ENCODE measurements at regions not wholly inside any gene's neighbourhood (a gene's known extent, or its start where the extent isn't known, plus 50 kb on each side); places are given as distances from the start of the nearest gene placed in this dataset.

- no peak for DNase-seq (ENCODE audit: low read depth, low spot score)
- in situ Hi-C loops (cut with MboI) (no loop called here), intact Hi-C loops (cut with micrococcal nuclease; ENCODE audit: unreplicated experiment) (no loop called here)
- FAIRE-seq, result no peak
- H3K36me3 ChIP-seq (ENCODE audit: control insufficient read depth in 2 of 2, insufficient read depth in 2 of 2, low read length in 1 of 2), result no peaks in the 10 kb centered on the region
- BruUV-seq (replicated peaks), result no TSS peak
- ATAC-seq, result no peak
- H4K20me1 ChIP-seq (ENCODE audit: control insufficient read depth, insufficient read depth), result no peaks in the 10 kb centered on the region
- no peak overlapping the region for H3K27ac ChIP-seq (ENCODE audit: control insufficient read depth, insufficient read depth)
- H3K9ac ChIP-seq (ENCODE audit: control insufficient read depth, insufficient read depth, low read length), result no peak overlapping the region
- H2AFZ ChIP-seq (ENCODE audit: control insufficient read depth, low read depth, low read length), result no peak overlapping the region
- ChIA-PET CTCF (no interaction called here), RAD21 (ENCODE audit: unreplicated experiment) (no interaction called here), POLR2A (no interaction called here), SMC1A (ENCODE audit: uncharacterized antibody, unreplicated experiment) (no interaction called here)
- H3K27me3 ChIP-seq (replicated peaks in 1 of 2; ENCODE audit: control insufficient read depth in 2 of 2, insufficient read depth in 2 of 2, low read length in 1 of 2), result no peaks in the 10 kb centered on the region
- no peak overlapping the region for H3K4me2 ChIP-seq (ENCODE audit: control insufficient read depth, insufficient read depth)
- 0% methylated on average over 3 of the region's 3 CpGs for WGBS (ENCODE audit: insufficient coverage, insufficient replicate concordance, low lambda C conversion rate, missing lambda C conversion rate)
- no peak overlapping the region for H3K4me3 ChIP-seq
- no peaks in the 10 kb centered on the region for H3K4me1 ChIP-seq (ENCODE audit: control insufficient read depth, insufficient read depth, low read length)
- TF ChIP-seq SIN3A (IDR thresholded peaks at IDR 0.05; ENCODE audit: low read depth, low read length) (no peak), HDAC2 (IDR thresholded peaks at IDR 0.05) (no peak)
- H3K79me2 ChIP-seq (ENCODE audit: control insufficient read depth, insufficient read depth, low read length), result no peaks in the 10 kb centered on the region
- H3K9me3 ChIP-seq (replicated peaks; ENCODE audit: control insufficient read depth, insufficient read depth, low read length), result no peaks in the 10 kb centered on the region
Observed at GRCh38 chr2:83972128-83972527, 487.0 kb downstream of the SUCLG1 start.

- ATAC-seq (no peak), DNase-seq (ENCODE audit: low read depth, low spot score) (no peak), FAIRE-seq (no peak)
- intact Hi-C loops (cut with micrococcal nuclease; ENCODE audit: unreplicated experiment), result no loop called here
- SMC1A ChIA-PET (ENCODE audit: uncharacterized antibody, unreplicated experiment), result no interaction called here
- no peaks in the 10 kb centered on the region for H3K79me2 ChIP-seq (ENCODE audit: control insufficient read depth, insufficient read depth, low read length)
- H3K36me3 ChIP-seq (ENCODE audit: control insufficient read depth in 2 of 2, insufficient read depth in 2 of 2, low read length in 1 of 2), result no peaks in the 10 kb centered on the region
- no peaks in the 10 kb centered on the region for H3K4me1 ChIP-seq (ENCODE audit: control insufficient read depth, insufficient read depth, low read length)
- no peaks in the 10 kb centered on the region for H3K27me3 ChIP-seq (replicated peaks in 1 of 2; ENCODE audit: control insufficient read depth in 2 of 2, insufficient read depth in 2 of 2, low read length in 1 of 2)
- BruUV-seq (replicated peaks), result no TSS peak
- CTCF ChIA-PET, result no interaction called here
- H4K20me1 ChIP-seq (ENCODE audit: control insufficient read depth, insufficient read depth), result no peaks in the 10 kb centered on the region
- H3K4me3 ChIP-seq, result no peak overlapping the region
- POLR2A ChIA-PET, result no interaction called here
- RAD21 ChIA-PET (ENCODE audit: unreplicated experiment), result no interaction called here
- H2AFZ ChIP-seq (ENCODE audit: control insufficient read depth, low read depth, low read length), result no peak overlapping the region
- H3K4me2 ChIP-seq (ENCODE audit: control insufficient read depth, insufficient read depth), result no peak overlapping the region
- no peaks in the 10 kb centered on the region for H3K9me3 ChIP-seq (replicated peaks; ENCODE audit: control insufficient read depth, insufficient read depth, low read length)
- WGBS (ENCODE audit: insufficient coverage, insufficient replicate concordance, low lambda C conversion rate, missing lambda C conversion rate), result 0% methylated on average over 2 of the region's 2 CpGs
- no peak overlapping the region for H3K27ac ChIP-seq (ENCODE audit: control insufficient read depth, insufficient read depth)
- in situ Hi-C loops (cut with MboI), result no loop called here
- no peak overlapping the region for H3K9ac ChIP-seq (ENCODE audit: control insufficient read depth, insufficient read depth, low read length)
- TF ChIP-seq ZNF592 (IDR thresholded peaks at IDR 0.05) (no peak), ZNF274 (IDR thresholded peaks at IDR 0.05; ENCODE audit: insufficient read depth, insufficient read length) (no peak), SIN3A (IDR thresholded peaks at IDR 0.05; ENCODE audit: low read depth, low read length) (no peak), CBFB (IDR thresholded peaks at IDR 0.05; ENCODE audit: low read depth) (no peak), ASH2L (IDR thresholded peaks at IDR 0.05; ENCODE audit: borderline replicate concordance, low read depth) (no peak), EZH2 (IDR thresholded peaks at IDR 0.05; ENCODE audit: borderline replicate concordance, control insufficient read depth, low read depth, low read length) (no peak), SREBF2 (IDR thresholded peaks at IDR 0.05; ENCODE audit: low read length) (no peak), GABPA (IDR thresholded peaks at IDR 0.05; ENCODE audit: low read depth) (no peak), ZNF622 (IDR thresholded peaks at IDR 0.05) (no peak), NR2C2 (IDR thresholded peaks at IDR 0.05; ENCODE audit: borderline replicate concordance, control insufficient read depth, insufficient read length, low read depth) (no peak), TCF12 (IDR thresholded peaks at IDR 0.05; ENCODE audit: low read depth, low read length) (no peak), ZZZ3 (IDR thresholded peaks at IDR 0.05; ENCODE audit: control insufficient read depth, insufficient read length, low read depth) (no peak), KDM1A (IDR thresholded peaks at IDR 0.05; ENCODE audit: borderline replicate concordance) (no peak)
Observed at GRCh38 chr2:83971547-83971946, 487.5 kb downstream of the SUCLG1 start.
